HEK293T (cell line): ENCODE measurements at regions not wholly inside any gene's neighbourhood (a gene's known extent, or its start where the extent isn't known, plus 50 kb on each side); places are given as distances from the start of the nearest gene placed in this dataset.

ENCODE experiments used
- FOXA1 ChIP-seq: fragments of 450-650 bp; IDR thresholded peaks from 2 replicates; pipeline ENCODE4 v1.6.1; 2016; ENCODE audit warnings: mild to moderate bottlenecking
- SP1 ChIP-seq: fragments of 450-650 bp; IDR thresholded peaks from 2 replicates; pipeline ENCODE4 v1.6.1; 2017

GRCh38 chr6:125598422-125598821 lies 151.0 kb upstream of the HEY2 start:
- TF ChIP-seq SP1 (no peak), FOXA1 (no peak)
